ENCODE measurements at regions not wholly inside any gene's neighbourhood (a gene's known extent, or its start where the extent isn't known, plus 50 kb on each side); places are given as distances from the start of the nearest gene placed in this dataset.

GRCh38 chr5:172506251-172506650 lies 51.9 kb upstream of the SH3PXD2B start:
- H3K27me3 ChIP-seq: no peaks in the 10 kb centered on the region
- no peaks in the 10 kb centered on the region for H3K36me3 ChIP-seq
- TF ChIP-seq, protein P1, sequence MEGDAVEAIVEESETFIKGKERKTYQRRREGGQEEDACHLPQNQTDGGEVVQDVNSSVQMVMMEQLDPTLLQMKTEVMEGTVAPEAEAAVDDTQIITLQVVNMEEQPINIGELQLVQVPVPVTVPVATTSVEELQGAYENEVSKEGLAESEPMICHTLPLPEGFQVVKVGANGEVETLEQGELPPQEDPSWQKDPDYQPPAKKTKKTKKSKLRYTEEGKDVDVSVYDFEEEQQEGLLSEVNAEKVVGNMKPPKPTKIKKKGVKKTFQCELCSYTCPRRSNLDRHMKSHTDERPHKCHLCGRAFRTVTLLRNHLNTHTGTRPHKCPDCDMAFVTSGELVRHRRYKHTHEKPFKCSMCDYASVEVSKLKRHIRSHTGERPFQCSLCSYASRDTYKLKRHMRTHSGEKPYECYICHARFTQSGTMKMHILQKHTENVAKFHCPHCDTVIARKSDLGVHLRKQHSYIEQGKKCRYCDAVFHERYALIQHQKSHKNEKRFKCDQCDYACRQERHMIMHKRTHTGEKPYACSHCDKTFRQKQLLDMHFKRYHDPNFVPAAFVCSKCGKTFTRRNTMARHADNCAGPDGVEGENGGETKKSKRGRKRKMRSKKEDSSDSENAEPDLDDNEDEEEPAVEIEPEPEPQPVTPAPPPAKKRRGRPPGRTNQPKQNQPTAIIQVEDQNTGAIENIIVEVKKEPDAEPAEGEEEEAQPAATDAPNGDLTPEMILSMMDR (IDR thresholded peaks at IDR 0.05): no peak
- TF ChIP-seq POLR2A (IDR thresholded peaks at IDR 0.05): no peak
- no peak overlapping the region for H3K27ac ChIP-seq
- no peak overlapping the region for H3K4me3 ChIP-seq
- DNase-seq: peak in 2 of 3 donors; percentile 8 to 15
- H3K9me3 ChIP-seq: peaks cover 0 to 2% (median 0%) of the 10 kb centered on the region in 4 donors
- peaks cover 0 to 15% (median 0%) of the 10 kb centered on the region in 4 donors for H3K4me1 ChIP-seq

DNA sequence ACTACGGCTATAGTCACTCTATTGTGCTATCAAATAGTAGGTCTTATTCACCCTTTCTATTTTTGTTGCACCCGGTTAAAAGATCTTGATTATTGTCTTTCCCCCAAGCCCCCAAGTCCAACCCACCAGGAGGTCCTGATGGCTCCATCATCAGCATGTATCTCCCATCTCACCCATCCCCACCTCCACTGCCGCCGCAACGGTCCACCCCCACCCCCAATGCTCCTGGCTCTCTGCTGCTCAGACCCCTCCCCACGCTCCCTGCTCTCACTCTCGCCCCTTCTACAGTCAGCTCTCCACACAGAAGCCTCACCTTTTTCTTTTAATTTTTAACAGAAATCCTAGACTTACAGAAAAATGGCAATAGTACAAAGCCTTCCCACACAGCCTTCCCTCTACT lies 51.5 kb upstream of the SH3PXD2B start:
- Histone ChIP-seq H3K27ac (no peak overlapping the region), H3K4me1 (peaks cover 0 to 15% (median 0%) of the 10 kb centered on the region in 4 donors), H3K36me3 (no peaks in the 10 kb centered on the region), H3K4me3 (no peak overlapping the region), H3K27me3 (no peaks in the 10 kb centered on the region), H3K9me3 (no peaks in the 10 kb centered on the region)
- DNase-seq: peak in 2 of 3 donors; percentile 22 to 30
- no peak for TF ChIP-seq POLR2A (IDR thresholded peaks at IDR 0.05)
- TF ChIP-seq, protein P1 (IDR thresholded peaks at IDR 0.05): no peak

DNA sequence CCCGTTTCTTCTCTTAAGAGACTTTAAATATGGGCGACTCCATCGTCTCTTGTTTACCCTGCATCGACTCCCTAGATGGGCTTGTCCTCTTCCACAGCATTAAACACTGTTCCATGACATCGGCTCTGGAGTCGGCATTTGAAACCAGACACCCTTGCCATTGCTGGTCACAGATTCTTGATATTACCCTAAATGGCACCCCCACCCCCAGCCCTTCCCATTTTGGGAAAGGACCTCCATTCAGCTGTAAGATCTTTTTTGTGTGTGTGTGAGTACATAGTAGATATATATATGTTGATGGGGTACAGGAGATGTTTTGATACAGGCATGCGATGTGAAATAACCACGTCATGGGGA lies 51.1 kb upstream of the SH3PXD2B start:
- DNase-seq: peak in 1 of 3 donors; percentile 9
- Histone ChIP-seq H3K4me3 (no peak overlapping the region), H3K27me3 (no peaks in the 10 kb centered on the region), H3K4me1 (peaks cover 0 to 15% (median 0%) of the 10 kb centered on the region in 4 donors), H3K36me3 (no peaks in the 10 kb centered on the region), H3K9me3 (no peaks in the 10 kb centered on the region), H3K27ac (peak overlapping the region in 1 of 4 donors; percentile 50)
- TF ChIP-seq POLR2A (IDR thresholded peaks at IDR 0.05): no peak
- TF ChIP-seq, protein P1 (IDR thresholded peaks at IDR 0.05): no peak

- Histone ChIP-seq H3K9me3 (no peaks in the 10 kb centered on the region), H3K27ac (peak overlapping the region in 2 of 4 donors; percentile 30 to 50)
- DNase-seq: peak in 2 of 3 donors; percentile 18 to 43
Observed at GRCh38 chr5:172504701-172505402, 50.5 kb upstream of the SH3PXD2B start.

GRCh38 chr5:172503925-172504700 lies 49.8 kb upstream of the SH3PXD2B start:
- Histone ChIP-seq H3K27ac (peak overlapping the region in 2 of 4 donors; percentile 30 to 50), H3K9me3 (no peaks in the 10 kb centered on the region), H3K4me3 (no peak overlapping the region), H3K4me1 (peaks cover 0 to 15% (median 0%) of the 10 kb centered on the region in 4 donors), H3K27me3 (no peaks in the 10 kb centered on the region), H3K36me3 (no peaks in the 10 kb centered on the region)
- TF ChIP-seq, protein P1 (IDR thresholded peaks at IDR 0.05): no peak
- TF ChIP-seq POLR2A (IDR thresholded peaks at IDR 0.05): no peak
- peak in 2 of 3 donors; percentile 46 to 53 for DNase-seq

More at GRCh38 chr5:172504701-172505402, 50.5 kb upstream of the SH3PXD2B start:
- no peak overlapping the region for H3K4me3 ChIP-seq
- H3K27me3 ChIP-seq: no peaks in the 10 kb centered on the region
- peaks cover 0 to 15% (median 0%) of the 10 kb centered on the region in 4 donors for H3K4me1 ChIP-seq
- H3K36me3 ChIP-seq: no peaks in the 10 kb centered on the region
- TF ChIP-seq, protein P1 (IDR thresholded peaks at IDR 0.05): no peak
- TF ChIP-seq POLR2A (IDR thresholded peaks at IDR 0.05): no peak
